H1 (cell line): ENCODE measurements at regions not wholly inside any gene's neighbourhood (a gene's known extent, or its start where the extent isn't known, plus 50 kb on each side); places are given as distances from the start of the nearest gene placed in this dataset. TPM values are rescaled to one million over a fixed set of nuclear protein-coding genes. Genes with fewer than 3 reads are reported as not detected.

Experiments used
- small RNA-seq: library from polyadenylated mRNA; stranded (forward); fragments of <200 nt; extraction: miRNeasy Mini kit (QIAGEN cat#:217004); gene quantifications from one replicate; pipeline ENCODE3, GENCODE V24; 2013; ENCODE audit not compliant: insufficient read depth

Small RNA genes lying in the stretch of these regions (small RNA-seq; reads per million reads assigned to genes)
- gene RNU6-462P, result not detected
